T-cell (primary cell): ENCODE measurements at regions not wholly inside any gene's neighbourhood (a gene's known extent, or its start where the extent isn't known, plus 50 kb on each side); places are given as distances from the start of the nearest gene placed in this dataset.

ENCODE experiments used
- ATAC-seq, 4 experiments: fragments of 200-7000 bp in 3 of 4; fragments of 150-1000 bp in 1 of 4; cut with Tn5 transposase; replicated peaks in 1 of 4; 1 replicate in 3 of 4; 2 replicates in 1 of 4; pipeline ENCODE4 v1.10.0; 2021; ENCODE audit warnings: moderate library complexity in 3 of 4, mild to moderate bottlenecking in 2 of 4, moderate number of reproducible peaks in 1 of 4
- CTCF ChIA-PET, 2 donors: fragments of 300-600 bp; sonication (Branson Sonifier 250); formaldehyde crosslinking; loops; one replicate each; lab custom pipeline; 2022; ENCODE audit warnings: antibody characterized with exemption in 2 of 2; lab: Charles Lee
- POLR2A ChIA-PET, 2 donors: fragments of 300-600 bp; sonication (Branson Sonifier 250); formaldehyde crosslinking; loops; one replicate each; lab custom pipeline; 2022; ENCODE audit warnings: antibody characterized with exemption in 2 of 2; lab: Charles Lee
- DNase-seq, 35 experiments: peaks; one replicate each; pipeline versions ENCODE4 v3.0.0 to v3.0.0-alpha.2; 2013 to 2023
- H3K27ac ChIP-seq: one replicate; pipeline ENCODE4 v1.5.1; 2013; ENCODE audit warnings: low read length
- H3K27me3 ChIP-seq, 2 experiments: replicated peaks in 1 of 2; 1 replicate in 1 of 2; 2 replicates in 1 of 2; pipeline versions ENCODE4 v1.6.1 to v1.7.0; 2013; ENCODE audit warnings: low read length in 1 of 2, mixed read lengths in 1 of 2; ENCODE audit not compliant: control insufficient read depth in 2 of 2, insufficient read depth in 2 of 2; ENCODE audit errors: extremely low read depth in 1 of 2
- H3K36me3 ChIP-seq, 2 donors: 1 replicate in 1 of 2; 2 replicates in 1 of 2; pipeline versions ENCODE4 v1.6.1 to v1.7.0; 2013; ENCODE audit warnings: low read length in 1 of 2; ENCODE audit not compliant: control insufficient read depth in 2 of 2, insufficient read depth in 1 of 2; ENCODE audit errors: extremely low read depth in 1 of 2
- H3K4me1 ChIP-seq, 2 experiments: 1 replicate in 1 of 2; 2 replicates in 1 of 2; pipeline versions ENCODE4 v1.6.1 to v1.7.0; 2013; ENCODE audit warnings: low read length in 2 of 2, mixed read lengths in 1 of 2; ENCODE audit not compliant: insufficient read depth in 2 of 2, control insufficient read depth in 1 of 2; ENCODE audit errors: extremely low read depth in 1 of 2
- H3K4me3 ChIP-seq, 2 donors: 1 replicate in 1 of 2; 2 replicates in 1 of 2; pipeline versions ENCODE4 v1.5.1 to v1.7.0; 2013; ENCODE audit warnings: mild to moderate bottlenecking in 2 of 2, low read length in 1 of 2, moderate library complexity in 1 of 2; ENCODE audit not compliant: control insufficient read depth in 1 of 2; ENCODE audit errors: extremely low read depth in 1 of 2
- H3K9me3 ChIP-seq: 2 replicates; pipeline ENCODE4 v1.7.0; 2013
- H3K27ac Mint-ChIP-seq, 2 donors: one replicate each; pipeline ENCODE4 v1.8.0; 2020 to 2021; ENCODE audit warnings: mild to moderate bottlenecking in 2 of 2, mixed read lengths in 2 of 2
- H3K27me3 Mint-ChIP-seq, 2 donors: one replicate each; pipeline ENCODE4 v1.8.0; 2021 to 2022; ENCODE audit warnings: mixed read lengths in 2 of 2
- H3K36me3 Mint-ChIP-seq: one replicate; pipeline ENCODE4 v1.8.0; 2021; ENCODE audit warnings: mixed read lengths
- H3K4me1 Mint-ChIP-seq, 3 donors: one replicate each; pipeline ENCODE4 v1.8.0; 2020 to 2022; ENCODE audit warnings: mixed read lengths in 3 of 3, mild to moderate bottlenecking in 1 of 3
- H3K4me3 Mint-ChIP-seq, 3 donors: one replicate each; pipeline ENCODE4 v1.8.0; 2020 to 2022; ENCODE audit warnings: mild to moderate bottlenecking in 3 of 3, mixed read lengths in 3 of 3, moderate library complexity in 3 of 3
- H3K9me3 Mint-ChIP-seq, 3 donors: one replicate each; pipeline ENCODE4 v1.8.0; 2020 to 2022; ENCODE audit warnings: mixed read lengths in 3 of 3
- WGBS: methylation state at CpG from one replicate; pipeline ENCODE4 v1.1.5; 2013; ENCODE audit warnings: missing lambda C conversion rate; ENCODE audit not compliant: insufficient coverage; 5-methylcytosine and 5-hydroxymethylcytosine counted together

GRCh38 chr6:56891754-56892153 lies 63.2 kb upstream of the BEND6 start:
- H3K27ac Mint-ChIP-seq: no peak overlapping the region
- DNase-seq (no peak), ATAC-seq (no peak)
- H3K4me3 Mint-ChIP-seq: no peak overlapping the region
- H3K27me3 ChIP-seq: no peaks in the 10 kb centered on the region
- no peaks in the 10 kb centered on the region for H3K9me3 ChIP-seq
- ChIA-PET CTCF (interaction anchor here in 1 of 2 donors (0.6 kb wide), 1 partner anchor 369 kb away, joined by 3 read pairs; no protein-coding TSS in a partner anchor), POLR2A (interaction anchor here in 1 of 2 donors (0.5 kb wide), 1 partner anchor 345 kb away, joined by 5 read pairs; no protein-coding TSS in a partner anchor)
- peaks cover 0 to 27% of the 10 kb centered on the region in 2 experiments for H3K4me1 ChIP-seq
- 86% methylated on average over 1 of the region's 2 CpGs for WGBS
- H3K4me3 ChIP-seq: no peak overlapping the region
- H3K36me3 ChIP-seq: no peaks in the 10 kb centered on the region
- peaks cover 21 to 27% (median 21%) of the 10 kb centered on the region in 3 donors for H3K4me1 Mint-ChIP-seq
- H3K27me3 Mint-ChIP-seq: no peaks in the 10 kb centered on the region
- H3K9me3 Mint-ChIP-seq: no peaks in the 10 kb centered on the region
- H3K36me3 Mint-ChIP-seq: no peaks in the 10 kb centered on the region
- no peak overlapping the region for H3K27ac ChIP-seq

- Mint-ChIP-seq H3K9me3 (no peaks in the 10 kb centered on the region), H3K4me3 (no peak overlapping the region), H3K4me1 (peaks cover 21 to 27% (median 21%) of the 10 kb centered on the region in 3 donors), H3K27me3 (no peaks in the 10 kb centered on the region), H3K36me3 (no peaks in the 10 kb centered on the region), H3K27ac (no peak overlapping the region)
- ATAC-seq (no peak), DNase-seq (no peak)
- H3K4me3 ChIP-seq: no peak overlapping the region
- no peaks in the 10 kb centered on the region for H3K27me3 ChIP-seq
- POLR2A ChIA-PET: no interaction called here
- no peaks in the 10 kb centered on the region for H3K36me3 ChIP-seq
- no peak overlapping the region for H3K27ac ChIP-seq
- H3K4me1 ChIP-seq: peaks cover 0 to 27% of the 10 kb centered on the region in 2 experiments
- CTCF ChIA-PET: interaction anchor here in 1 of 2 donors (0.6 to 1.5 kb wide), 2 partner anchors 12 to 26 kb away, joined by 3 to 8 read pairs; no protein-coding TSS in a partner anchor
- WGBS: 72% methylated on average over 4 of the region's 8 CpGs
- no peaks in the 10 kb centered on the region for H3K9me3 ChIP-seq
Measured at GRCh38 chr6:56890683-56891429, 64.1 kb upstream of the BEND6 start.

GRCh38 chr6:56890066-56890465 lies 64.8 kb upstream of the BEND6 start:
- DNase-seq (no peak), ATAC-seq (no peak)
- Histone ChIP-seq H3K4me3 (no peak overlapping the region), H3K36me3 (no peaks in the 10 kb centered on the region), H3K27me3 (no peaks in the 10 kb centered on the region), H3K9me3 (no peaks in the 10 kb centered on the region), H3K27ac (no peak overlapping the region), H3K4me1 (peaks cover 0 to 27% of the 10 kb centered on the region in 2 experiments)
- no peak overlapping the region for H3K4me3 Mint-ChIP-seq
- H3K9me3 Mint-ChIP-seq: no peaks in the 10 kb centered on the region
- H3K36me3 Mint-ChIP-seq: no peaks in the 10 kb centered on the region
- no peak overlapping the region for H3K27ac Mint-ChIP-seq
- 100% methylated on average over 1 of the region's 3 CpGs for WGBS
- H3K27me3 Mint-ChIP-seq: no peaks in the 10 kb centered on the region
- CTCF ChIA-PET: interaction anchor here in 1 of 2 donors (1.5 kb wide), 1 partner anchor 13 kb away, joined by 3 read pairs; no protein-coding TSS in a partner anchor
- POLR2A ChIA-PET: interaction anchor here in 1 of 2 donors (0.5 kb wide), 1 partner anchor 25 kb away, joined by 3 read pairs; no protein-coding TSS in a partner anchor
- H3K4me1 Mint-ChIP-seq: peaks cover 21 to 27% (median 21%) of the 10 kb centered on the region in 3 donors

GRCh38 chr6:56889492-56889891 lies 65.4 kb upstream of the BEND6 start:
- ChIA-PET POLR2A (interaction anchor here in 1 of 2 donors (0.5 kb wide), 1 partner anchor 24 kb away, joined by 3 read pairs; no protein-coding TSS in a partner anchor), CTCF (interaction anchor here in 1 of 2 donors (0.6 kb wide), 1 partner anchor 126 kb away, joined by 3 read pairs; no protein-coding TSS in a partner anchor)
- DNase-seq (no peak), ATAC-seq (no peak)
- no peaks in the 10 kb centered on the region for H3K27me3 ChIP-seq
- no peak overlapping the region for H3K27ac ChIP-seq
- H3K4me3 Mint-ChIP-seq: peak overlapping the region in 1 of 3 donors; percentile 33
- H3K36me3 ChIP-seq: no peaks in the 10 kb centered on the region
- no peaks in the 10 kb centered on the region for H3K9me3 ChIP-seq
- H3K36me3 Mint-ChIP-seq: no peaks in the 10 kb centered on the region
- H3K27me3 Mint-ChIP-seq: no peaks in the 10 kb centered on the region
- peaks cover 0 to 27% of the 10 kb centered on the region in 2 experiments for H3K4me1 ChIP-seq
- no peak overlapping the region for H3K4me3 ChIP-seq
- H3K4me1 Mint-ChIP-seq: peaks cover 21 to 27% (median 21%) of the 10 kb centered on the region in 3 donors
- H3K9me3 Mint-ChIP-seq: no peaks in the 10 kb centered on the region
- H3K27ac Mint-ChIP-seq: peak overlapping the region in 1 of 2 donors; percentile 24

- DNase-seq (no peak), ATAC-seq (no peak)
- H3K27me3 ChIP-seq: no peaks in the 10 kb centered on the region
- peaks cover 21 to 27% (median 21%) of the 10 kb centered on the region in 3 donors for H3K4me1 Mint-ChIP-seq
- H3K9me3 Mint-ChIP-seq: no peaks in the 10 kb centered on the region
- ChIA-PET CTCF (interaction anchor here (0.6 to 1.9 kb wide), 2 partner anchors 16 to 125 kb away, joined by 3 to 7 read pairs; no protein-coding TSS in a partner anchor), POLR2A (no interaction called here)
- H3K27me3 Mint-ChIP-seq: no peaks in the 10 kb centered on the region
- no peaks in the 10 kb centered on the region for H3K9me3 ChIP-seq
- WGBS: no CpG with 5 or more reads among the region's 1 CpG
- H3K4me3 ChIP-seq: no peak overlapping the region
- H3K4me1 ChIP-seq: peaks cover 0 to 27% of the 10 kb centered on the region in 2 experiments
- H3K27ac Mint-ChIP-seq: peak overlapping the region; percentile 34 to 49
- H3K27ac ChIP-seq: no peak overlapping the region
- no peaks in the 10 kb centered on the region for H3K36me3 ChIP-seq
- peak overlapping the region in 1 of 3 donors; percentile 33 for H3K4me3 Mint-ChIP-seq
- no peaks in the 10 kb centered on the region for H3K36me3 Mint-ChIP-seq
Measured at GRCh38 chr6:56888687-56889086, 66.2 kb upstream of the BEND6 start.

GRCh38 chr6:56887086-56887485 lies 67.8 kb upstream of the BEND6 start:
- H3K27me3 ChIP-seq: no peaks in the 10 kb centered on the region
- no peaks in the 10 kb centered on the region for H3K36me3 Mint-ChIP-seq
- no peaks in the 10 kb centered on the region for H3K36me3 ChIP-seq
- H3K9me3 ChIP-seq: no peaks in the 10 kb centered on the region
- POLR2A ChIA-PET: no interaction called here
- ATAC-seq (no peak), DNase-seq (no peak)
- H3K9me3 Mint-ChIP-seq: no peaks in the 10 kb centered on the region
- peaks cover 0 to 27% of the 10 kb centered on the region in 2 experiments for H3K4me1 ChIP-seq
- CTCF ChIA-PET: interaction anchor here in 1 of 2 donors (1.9 kb wide), 1 partner anchor 17 kb away, joined by 7 read pairs; no protein-coding TSS in a partner anchor
- H3K4me1 Mint-ChIP-seq: peaks cover 21 to 27% (median 21%) of the 10 kb centered on the region in 3 donors
- WGBS: no CpG with 5 or more reads among the region's 1 CpG
- H3K4me3 Mint-ChIP-seq: no peak overlapping the region
- H3K27ac ChIP-seq: no peak overlapping the region
- H3K27me3 Mint-ChIP-seq: peaks cover 0 to 3% of the 10 kb centered on the region in 2 donors
- no peak overlapping the region for H3K27ac Mint-ChIP-seq
- no peak overlapping the region for H3K4me3 ChIP-seq
